GM10266 (cell line): ENCODE measurements at regions not wholly inside any gene's neighbourhood (a gene's known extent, or its start where the extent isn't known, plus 50 kb on each side); places are given as distances from the start of the nearest gene placed in this dataset.

Experiments used
- DNase-seq: peaks from one replicate; pipeline ENCODE4 v3.0.0; 2012; ENCODE audit errors: extremely low spot score
- CTCF ChIP-seq: IDR thresholded peaks from 2 replicates; pipeline ENCODE4 v1.5.1; 2012; ENCODE audit warnings: mild to moderate bottlenecking, low read depth; ENCODE audit not compliant: control insufficient read depth, insufficient read depth; ENCODE audit errors: missing control alignments

GRCh38 chr10:58885146-58885545 lies 291.3 kb upstream of the PHYHIPL start:
- DNase-seq: no peak
- TF ChIP-seq CTCF: no peak

GRCh38 chr10:58885686-58886345 lies 290.6 kb upstream of the PHYHIPL start:
- DNase-seq: no peak
- no peak for TF ChIP-seq CTCF

GRCh38 chr10:58886406-58886805 lies 290.0 kb upstream of the PHYHIPL start:
- TF ChIP-seq CTCF: no peak
- no peak for DNase-seq

- no peak for TF ChIP-seq CTCF
- DNase-seq: no peak
These were observed 289.0 kb upstream of the PHYHIPL start for GRCh38 chr10:58887474-58887873.

GRCh38 chr10:58888957-58889356 lies 287.5 kb upstream of the PHYHIPL start:
- no peak for TF ChIP-seq CTCF
- DNase-seq: no peak

- DNase-seq: no peak
- no peak for TF ChIP-seq CTCF
These were observed 284.4 kb upstream of the PHYHIPL start for GRCh38 chr10:58892031-58892531.

GRCh38 chr10:58894929-58895328 lies 281.5 kb upstream of the PHYHIPL start:
- DNase-seq: no peak
- no peak for TF ChIP-seq CTCF
